Liver (tissue), 3 donors: ENCODE measurements at regions not wholly inside any gene's neighbourhood (a gene's known extent, or its start where the extent isn't known, plus 50 kb on each side); places are given as distances from the start of the nearest gene placed in this dataset.

Experiments
- FOXA1 ChIP-seq: IDR thresholded peaks from 2 replicates; pipeline ENCODE4 v1.6.1; 2016; ENCODE audit warnings: antibody characterized with exemption
- FOXA2 ChIP-seq: IDR thresholded peaks from 2 replicates; pipeline ENCODE4 v1.6.1; 2016; ENCODE audit warnings: antibody characterized with exemption
- GABPA ChIP-seq, 2 donors: IDR thresholded peaks in 1 of 2; conservative IDR thresholded peaks in 1 of 2; 2 replicates each; pipeline ENCODE4 v1.6.1; 2016; ENCODE audit warnings: antibody characterized with exemption in 2 of 2, mild to moderate bottlenecking in 1 of 2, moderate library complexity in 1 of 2
- NR2F2 ChIP-seq: IDR thresholded peaks from 2 replicates; pipeline ENCODE4 v1.6.1; 2016; ENCODE audit warnings: antibody characterized with exemption
- RXRA ChIP-seq, 2 donors: IDR thresholded peaks; 2 replicates each; pipeline ENCODE4 v1.6.1; 2017 to 2018; ENCODE audit warnings: antibody characterized with exemption in 2 of 2, mild to moderate bottlenecking in 1 of 2
- SP1 ChIP-seq: IDR thresholded peaks from 2 replicates; pipeline ENCODE4 v1.6.1; 2018; ENCODE audit warnings: antibody characterized with exemption, mild to moderate bottlenecking
- TAF1 ChIP-seq: conservative IDR thresholded peaks from 2 replicates; pipeline ENCODE4 v1.6.1; 2016; ENCODE audit warnings: antibody characterized with exemption, mild to moderate bottlenecking
- TF ChIP-seq, protein P1 (sequence below): IDR thresholded peaks from 2 replicates; pipeline ENCODE4 v1.6.1; 2016; ENCODE audit warnings: antibody characterized with exemption
- TF ChIP-seq, protein P2 (sequence below): fragments of 150-350 bp; IDR thresholded peaks from 2 replicates; pipeline ENCODE4 v1.5.1; 2017; ENCODE audit warnings: improper control_type of control experiment, low read depth, low read length; ENCODE audit not compliant: missing input control
- TF ChIP-seq, protein P3 (sequence below): IDR thresholded peaks from 2 replicates; pipeline ENCODE4 v1.6.1; 2016; ENCODE audit warnings: antibody characterized with exemption
- TF ChIP-seq, protein P4 (sequence below): IDR thresholded peaks from 2 replicates; pipeline ENCODE4 v1.6.1; 2016; ENCODE audit warnings: antibody characterized with exemption, mild to moderate bottlenecking
- donor health status: healthy.
- donor health status: healthy.

DNA sequence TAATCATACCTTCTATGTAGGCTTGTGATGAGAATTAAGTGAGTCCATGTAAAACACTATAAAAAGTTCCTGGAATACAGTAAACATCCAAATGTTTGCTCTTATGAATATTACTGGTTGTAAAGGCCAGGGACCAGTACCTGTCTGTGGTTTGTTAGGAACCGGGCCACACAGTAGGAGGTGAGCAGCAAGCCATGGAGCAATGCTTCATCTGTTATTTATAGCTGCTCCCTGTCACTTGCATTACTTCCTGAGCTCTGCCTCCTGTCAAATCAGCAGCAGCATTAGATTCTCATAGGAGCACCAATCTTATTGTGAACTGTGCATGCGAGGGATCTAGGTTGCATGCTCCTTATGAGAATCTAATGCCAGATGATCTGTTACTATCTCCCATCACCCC, 662.0 kb upstream of the ANKRD30A start:
- TF ChIP-seq FOXA2: no peak
- TF ChIP-seq, protein P1, sequence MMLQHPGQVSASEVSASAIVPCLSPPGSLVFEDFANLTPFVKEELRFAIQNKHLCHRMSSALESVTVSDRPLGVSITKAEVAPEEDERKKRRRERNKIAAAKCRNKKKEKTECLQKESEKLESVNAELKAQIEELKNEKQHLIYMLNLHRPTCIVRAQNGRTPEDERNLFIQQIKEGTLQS: no peak
- TF ChIP-seq, protein P2, sequence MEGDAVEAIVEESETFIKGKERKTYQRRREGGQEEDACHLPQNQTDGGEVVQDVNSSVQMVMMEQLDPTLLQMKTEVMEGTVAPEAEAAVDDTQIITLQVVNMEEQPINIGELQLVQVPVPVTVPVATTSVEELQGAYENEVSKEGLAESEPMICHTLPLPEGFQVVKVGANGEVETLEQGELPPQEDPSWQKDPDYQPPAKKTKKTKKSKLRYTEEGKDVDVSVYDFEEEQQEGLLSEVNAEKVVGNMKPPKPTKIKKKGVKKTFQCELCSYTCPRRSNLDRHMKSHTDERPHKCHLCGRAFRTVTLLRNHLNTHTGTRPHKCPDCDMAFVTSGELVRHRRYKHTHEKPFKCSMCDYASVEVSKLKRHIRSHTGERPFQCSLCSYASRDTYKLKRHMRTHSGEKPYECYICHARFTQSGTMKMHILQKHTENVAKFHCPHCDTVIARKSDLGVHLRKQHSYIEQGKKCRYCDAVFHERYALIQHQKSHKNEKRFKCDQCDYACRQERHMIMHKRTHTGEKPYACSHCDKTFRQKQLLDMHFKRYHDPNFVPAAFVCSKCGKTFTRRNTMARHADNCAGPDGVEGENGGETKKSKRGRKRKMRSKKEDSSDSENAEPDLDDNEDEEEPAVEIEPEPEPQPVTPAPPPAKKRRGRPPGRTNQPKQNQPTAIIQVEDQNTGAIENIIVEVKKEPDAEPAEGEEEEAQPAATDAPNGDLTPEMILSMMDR: no peak
- TF ChIP-seq TAF1: no peak
- TF ChIP-seq GABPA (IDR thresholded peaks at IDR 0.05 in 1 of 2, conservative IDR thresholded peaks at IDR 0.05 in 1 of 2): no peak
- TF ChIP-seq NR2F2: no peak
- TF ChIP-seq, protein P3, sequence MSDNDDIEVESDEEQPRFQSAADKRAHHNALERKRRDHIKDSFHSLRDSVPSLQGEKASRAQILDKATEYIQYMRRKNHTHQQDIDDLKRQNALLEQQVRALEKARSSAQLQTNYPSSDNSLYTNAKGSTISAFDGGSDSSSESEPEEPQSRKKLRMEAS: no peak
- no peak for TF ChIP-seq SP1
- TF ChIP-seq, protein P4, sequence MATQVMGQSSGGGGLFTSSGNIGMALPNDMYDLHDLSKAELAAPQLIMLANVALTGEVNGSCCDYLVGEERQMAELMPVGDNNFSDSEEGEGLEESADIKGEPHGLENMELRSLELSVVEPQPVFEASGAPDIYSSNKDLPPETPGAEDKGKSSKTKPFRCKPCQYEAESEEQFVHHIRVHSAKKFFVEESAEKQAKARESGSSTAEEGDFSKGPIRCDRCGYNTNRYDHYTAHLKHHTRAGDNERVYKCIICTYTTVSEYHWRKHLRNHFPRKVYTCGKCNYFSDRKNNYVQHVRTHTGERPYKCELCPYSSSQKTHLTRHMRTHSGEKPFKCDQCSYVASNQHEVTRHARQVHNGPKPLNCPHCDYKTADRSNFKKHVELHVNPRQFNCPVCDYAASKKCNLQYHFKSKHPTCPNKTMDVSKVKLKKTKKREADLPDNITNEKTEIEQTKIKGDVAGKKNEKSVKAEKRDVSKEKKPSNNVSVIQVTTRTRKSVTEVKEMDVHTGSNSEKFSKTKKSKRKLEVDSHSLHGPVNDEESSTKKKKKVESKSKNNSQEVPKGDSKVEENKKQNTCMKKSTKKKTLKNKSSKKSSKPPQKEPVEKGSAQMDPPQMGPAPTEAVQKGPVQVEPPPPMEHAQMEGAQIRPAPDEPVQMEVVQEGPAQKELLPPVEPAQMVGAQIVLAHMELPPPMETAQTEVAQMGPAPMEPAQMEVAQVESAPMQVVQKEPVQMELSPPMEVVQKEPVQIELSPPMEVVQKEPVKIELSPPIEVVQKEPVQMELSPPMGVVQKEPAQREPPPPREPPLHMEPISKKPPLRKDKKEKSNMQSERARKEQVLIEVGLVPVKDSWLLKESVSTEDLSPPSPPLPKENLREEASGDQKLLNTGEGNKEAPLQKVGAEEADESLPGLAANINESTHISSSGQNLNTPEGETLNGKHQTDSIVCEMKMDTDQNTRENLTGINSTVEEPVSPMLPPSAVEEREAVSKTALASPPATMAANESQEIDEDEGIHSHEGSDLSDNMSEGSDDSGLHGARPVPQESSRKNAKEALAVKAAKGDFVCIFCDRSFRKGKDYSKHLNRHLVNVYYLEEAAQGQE: no peak
- TF ChIP-seq FOXA1: no peak
- TF ChIP-seq RXRA (IDR thresholded peaks at IDR 0.05): no peak
